ENCODE measurements at regions not wholly inside any gene's neighbourhood (a gene's known extent, or its start where the extent isn't known, plus 50 kb on each side); places are given as distances from the start of the nearest gene placed in this dataset.

DNA sequence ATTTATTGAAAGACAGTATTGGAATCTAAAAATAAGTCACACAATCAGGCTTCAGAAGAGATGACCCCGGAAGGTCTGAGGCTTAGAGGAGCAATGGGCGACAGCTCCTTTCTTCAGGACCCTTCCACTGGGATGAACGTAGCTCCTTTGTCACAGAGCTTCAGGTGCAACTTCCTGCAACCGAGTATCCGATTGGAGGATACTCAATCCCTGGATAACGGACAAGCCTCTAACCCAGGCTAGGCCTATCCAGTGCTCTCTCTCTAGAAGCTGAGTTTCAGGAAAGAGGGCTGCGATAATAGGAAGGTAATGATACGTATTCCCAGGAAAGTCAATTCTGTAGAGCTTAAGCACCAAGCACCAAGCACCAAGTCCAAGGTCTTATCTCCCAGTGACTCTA is 349.4 kb upstream of the NPSR1 start:
- TF ChIP-seq, protein P1, sequence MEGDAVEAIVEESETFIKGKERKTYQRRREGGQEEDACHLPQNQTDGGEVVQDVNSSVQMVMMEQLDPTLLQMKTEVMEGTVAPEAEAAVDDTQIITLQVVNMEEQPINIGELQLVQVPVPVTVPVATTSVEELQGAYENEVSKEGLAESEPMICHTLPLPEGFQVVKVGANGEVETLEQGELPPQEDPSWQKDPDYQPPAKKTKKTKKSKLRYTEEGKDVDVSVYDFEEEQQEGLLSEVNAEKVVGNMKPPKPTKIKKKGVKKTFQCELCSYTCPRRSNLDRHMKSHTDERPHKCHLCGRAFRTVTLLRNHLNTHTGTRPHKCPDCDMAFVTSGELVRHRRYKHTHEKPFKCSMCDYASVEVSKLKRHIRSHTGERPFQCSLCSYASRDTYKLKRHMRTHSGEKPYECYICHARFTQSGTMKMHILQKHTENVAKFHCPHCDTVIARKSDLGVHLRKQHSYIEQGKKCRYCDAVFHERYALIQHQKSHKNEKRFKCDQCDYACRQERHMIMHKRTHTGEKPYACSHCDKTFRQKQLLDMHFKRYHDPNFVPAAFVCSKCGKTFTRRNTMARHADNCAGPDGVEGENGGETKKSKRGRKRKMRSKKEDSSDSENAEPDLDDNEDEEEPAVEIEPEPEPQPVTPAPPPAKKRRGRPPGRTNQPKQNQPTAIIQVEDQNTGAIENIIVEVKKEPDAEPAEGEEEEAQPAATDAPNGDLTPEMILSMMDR (IDR thresholded peaks at IDR 0.05), result no peak
- no peak for TF ChIP-seq EP300 (IDR thresholded peaks at IDR 0.05)
- TF ChIP-seq POLR2AphosphoS5 (IDR thresholded peaks at IDR 0.05), result no peak
- TF ChIP-seq POLR2A (IDR thresholded peaks at IDR 0.05), result no peak
